IMR-90 (cell line): ENCODE measurements at regions not wholly inside any gene's neighbourhood (a gene's known extent, or its start where the extent isn't known, plus 50 kb on each side); places are given as distances from the start of the nearest gene placed in this dataset.
A peak's percentile ranks its signal among the peaks of the same experiment; 100 is the strongest.

Experiments used
- ATAC-seq: fragments of 200-7000 bp; cut with Tn5 transposase; 2 replicates; pipeline ENCODE4 v1.9.1; 2020; ENCODE audit warnings: low read depth, mild to moderate bottlenecking, moderate library complexity
- BruUV-seq: library from RNA; stranded (reverse); fragments of 400-500 nt; replicated peaks from 2 replicates; lab custom pipeline; 2021; lab: Mats Ljungman, UMichigan
- CTCF ChIA-PET: fragments of 300-600 bp; formaldehyde crosslinking; extraction: SDS; loops from one replicate; lab custom pipeline; 2021; ENCODE audit warnings: antibody characterized with exemption; lab: Yijun Ruan, JAX
- POLR2A ChIA-PET: fragments of 300-600 bp; sonication (Branson Sonifier 250); formaldehyde crosslinking; loops from one replicate; lab custom pipeline; 2022; ENCODE audit warnings: antibody characterized with exemption; ENCODE audit not compliant: unreplicated experiment; lab: Charles Lee
- DNase-seq: peaks from one replicate; pipeline ENCODE4 v3.0.0; 2013
- H2AFZ ChIP-seq: replicated peaks from 2 replicates; pipeline ENCODE3; 2013; ENCODE audit warnings: low read length, mild to moderate bottlenecking; ENCODE audit not compliant: poor library complexity
- H2AK5ac ChIP-seq: 2 replicates; pipeline ENCODE4 v1.6.1; 2013; ENCODE audit warnings: low read depth, low read length, inconsistent platforms
- H2AK9ac ChIP-seq: replicated peaks from 2 replicates; pipeline ENCODE3; 2013; ENCODE audit warnings: mild to moderate bottlenecking, low read depth, low read length, moderate library complexity; ENCODE audit not compliant: poor library complexity
- H2BK120ac ChIP-seq: 2 replicates; pipeline ENCODE4 v1.6.1; 2013; ENCODE audit warnings: low read depth, low read length, inconsistent platforms
- H2BK15ac ChIP-seq: 3 replicates; pipeline ENCODE4 v1.6.1; 2013; ENCODE audit warnings: low read depth, low read length, inconsistent platforms
- H2BK20ac ChIP-seq: 2 replicates; pipeline ENCODE4 v1.6.1; 2013; ENCODE audit warnings: low read depth, mild to moderate bottlenecking, inconsistent platforms, low read length, moderate library complexity
- H2BK5ac ChIP-seq: 2 replicates; pipeline ENCODE4 v1.6.1; 2013; ENCODE audit warnings: mild to moderate bottlenecking, low read depth, low read length, inconsistent platforms; ENCODE audit not compliant: poor library complexity, severe bottlenecking
- H3K14ac ChIP-seq: replicated peaks from 2 replicates; pipeline ENCODE4 v1.6.1; 2013; ENCODE audit warnings: low read depth, low read length, inconsistent platforms
- H3K18ac ChIP-seq: 2 replicates; pipeline ENCODE4 v1.6.1; 2013; ENCODE audit warnings: low read depth, low read length, control low read depth
- H3K23ac ChIP-seq: 2 replicates; pipeline ENCODE4 v1.6.1; 2013; ENCODE audit warnings: low read depth, low read length, inconsistent platforms
- H3K27ac ChIP-seq: 2 replicates; pipeline ENCODE4 v1.5.1; 2013; ENCODE audit warnings: mild to moderate bottlenecking, control low read depth, low read length; ENCODE audit not compliant: insufficient read depth
- H3K27me3 ChIP-seq: 2 replicates; pipeline ENCODE4 v1.6.1; 2013; ENCODE audit warnings: low read length; ENCODE audit not compliant: control insufficient read depth, insufficient read depth
- H3K36me3 ChIP-seq: 2 replicates; pipeline ENCODE4 v1.6.1; 2013; ENCODE audit warnings: low read length, mixed read lengths; ENCODE audit not compliant: control insufficient read depth, insufficient read depth
- H3K4ac ChIP-seq: 2 replicates; pipeline ENCODE4 v1.6.1; 2013; ENCODE audit warnings: low read depth, low read length, inconsistent platforms
- H3K4me1 ChIP-seq: 2 replicates; pipeline ENCODE4 v1.6.1; 2013; ENCODE audit warnings: low read length, mixed read lengths; ENCODE audit not compliant: control insufficient read depth, insufficient read depth
- H3K4me2 ChIP-seq: 2 replicates; pipeline ENCODE4 v1.6.1; 2013; ENCODE audit warnings: low read depth, mild to moderate bottlenecking, control low read depth, low read length, moderate library complexity
- H3K4me3 ChIP-seq: 2 replicates; pipeline ENCODE4 v1.5.1; 2013; ENCODE audit warnings: low read depth, mild to moderate bottlenecking, control low read depth, low read length, moderate library complexity; ENCODE audit not compliant: insufficient read depth
- H3K56ac ChIP-seq: 2 replicates; pipeline ENCODE4 v1.6.1; 2013; ENCODE audit warnings: low read length, inconsistent platforms; ENCODE audit not compliant: insufficient read depth; ENCODE audit errors: extremely low read depth
- H3K79me1 ChIP-seq, 2 experiments: 2 replicates each; pipeline ENCODE4 v1.6.1; 2013; ENCODE audit warnings: low read length in 2 of 2, inconsistent platforms in 1 of 2, low read depth in 1 of 2
- H3K9ac ChIP-seq: 2 replicates; pipeline ENCODE4 v1.6.1; 2013; ENCODE audit warnings: low read depth, low read length, control low read depth
- H3K9me1 ChIP-seq: 2 replicates; pipeline ENCODE4 v1.6.1; 2013; ENCODE audit warnings: low read length, inconsistent platforms; ENCODE audit not compliant: insufficient read depth
- H3K9me3 ChIP-seq: 2 replicates; pipeline ENCODE4 v1.6.1; 2013; ENCODE audit warnings: low read length; ENCODE audit not compliant: control insufficient read depth, insufficient read depth
- H4K20me1 ChIP-seq: 2 replicates; pipeline ENCODE4 v1.6.1; 2013; ENCODE audit warnings: low read length, inconsistent platforms; ENCODE audit not compliant: insufficient read depth
- H4K5ac ChIP-seq: 2 replicates; pipeline ENCODE4 v1.6.1; 2013; ENCODE audit warnings: mild to moderate bottlenecking, low read depth, low read length, control low read depth
- H4K8ac ChIP-seq, 2 experiments: 2 replicates each; pipeline ENCODE4 v1.6.1; 2013; ENCODE audit warnings: low read depth in 2 of 2, low read length in 2 of 2, control low read depth in 1 of 2, inconsistent platforms in 1 of 2
- H4K91ac ChIP-seq: 2 replicates; pipeline ENCODE4 v1.6.1; 2013; ENCODE audit warnings: low read depth, low read length, inconsistent platforms; ENCODE audit not compliant: insufficient read depth
- NFE2L2 ChIP-seq: fragments of 150-350 bp; IDR thresholded peaks from 2 replicates; pipeline ENCODE4 v1.6.1; 2016; ENCODE audit warnings: low read depth, mild to moderate bottlenecking, low read length
- RAD21 ChIP-seq: IDR thresholded peaks from 2 replicates; pipeline ENCODE4 v1.6.1; 2012; ENCODE audit warnings: low read length, improper control_type of control experiment
- dilution Hi-C: fragments of 300-500 bp; cut with HindIII; formaldehyde crosslinking; loops from one replicate; pipeline ENCODE4 v1.14.3; 2018; ENCODE audit warnings: low sequenced_read_pairs; ENCODE audit not compliant: unreplicated experiment
- in situ Hi-C: fragments of 300-500 bp; cut with MboI; formaldehyde crosslinking; loops from 3 replicates; pipeline ENCODE4 v1.14.3; 2019; ENCODE audit warnings: low sequenced_read_pairs, inconsistent platforms, mixed read lengths
- intact Hi-C: fragments of 100-400 bp; cut with micrococcal nuclease; formaldehyde crosslinking; loops from 2 replicates; pipeline ENCODE4 v1.10.0; 2022

DNA sequence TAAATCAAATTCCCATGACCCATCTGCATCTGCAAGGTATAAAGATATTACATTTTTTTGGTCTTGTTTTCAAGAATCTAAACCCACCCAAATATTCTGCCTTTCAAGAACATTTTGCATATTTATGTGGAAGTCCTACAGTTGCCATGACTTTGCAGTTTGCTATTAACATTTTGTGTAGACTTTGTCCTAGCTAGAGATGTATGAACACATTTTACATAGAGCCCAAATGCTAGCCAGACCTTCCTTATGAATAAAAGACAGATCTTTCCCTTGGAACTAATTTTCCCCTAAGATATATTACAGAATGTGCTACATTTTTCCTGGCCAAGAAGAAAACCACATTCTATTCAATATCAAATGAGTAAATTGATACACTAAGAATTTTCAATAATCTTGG, 772.5 kb downstream of the KCNA4 start:
- Histone ChIP-seq H4K91ac (peak overlapping the region; percentile 64), H3K27me3 (no peaks in the 10 kb centered on the region), H3K4me3 (no peak overlapping the region), H2AK9ac (no peak overlapping the region), H3K4me2 (no peak overlapping the region; the same call in 1 of the 2 replicates), H3K4me1 (peaks cover 3% of the 10 kb centered on the region; the same call in 1 of the 2 replicates), H4K20me1 (no peaks in the 10 kb centered on the region), H2BK15ac (peak overlapping the region; percentile 94; the same call in 2 of the 3 replicates), H3K56ac (no peak overlapping the region), H3K9me3 (no peaks in the 10 kb centered on the region), H2AFZ (no peak overlapping the region), H3K9ac (peak overlapping the region; percentile 36; the same call in 1 of the 2 replicates), H3K18ac (peak overlapping the region; percentile 96; the same call in 1 of the 2 replicates), H2AK5ac (no peak overlapping the region), H4K8ac (peak overlapping the region; percentile 41 to 96; a peak in 3 of 4 replicates), H3K23ac (peak overlapping the region; percentile 67; the same call in 1 of the 2 replicates), H4K5ac (peak overlapping the region; percentile 69; the same call in 1 of the 2 replicates), H3K36me3 (no peaks in the 10 kb centered on the region), H3K4ac (peak overlapping the region; percentile 19; the same call in 1 of the 2 replicates), H3K79me1 (no peaks in the 10 kb centered on the region), H2BK120ac (peak overlapping the region; percentile 84), H2BK5ac (peak overlapping the region; percentile 98), H3K9me1 (no peaks in the 10 kb centered on the region), H3K27ac (no peak overlapping the region; the same call in 1 of the 2 replicates), H3K14ac (no peak overlapping the region; the same call in 1 of the 2 replicates), H2BK20ac (peak overlapping the region; percentile 92)
- BruUV-seq = no TSS peak
- dilution Hi-C loops = no loop called here
- intact Hi-C loops = loop anchor here (5.0 to 10.0 kb wide), 2 partner anchors 50 to 677 kb away; no protein-coding TSS in a partner anchor
- ATAC-seq = no peak
- CTCF ChIA-PET = no interaction called here
- TF ChIP-seq RAD21 (no peak), NFE2L2 (0 out of 2 replicates have a peak, but pooled peaks have one; percentile 29)
- POLR2A ChIA-PET = interaction anchor here (0.9 kb wide), 1 partner anchor 69 kb away, joined by 3 read pairs; no protein-coding TSS in a partner anchor
- no peak for DNase-seq
- in situ Hi-C loops = no loop called here
